WTC11 (cell line): ENCODE measurements at regions not wholly inside any gene's neighbourhood (a gene's known extent, or its start where the extent isn't known, plus 50 kb on each side); places are given as distances from the start of the nearest gene placed in this dataset.

Experiments used
- ATAC-seq: fragments of 200-7000 bp; cut with Tn5 transposase; 2 replicates; pipeline ENCODE4 v1.10.0; 2021; ENCODE audit warnings: mild to moderate bottlenecking, moderate library complexity
- CTCF ChIA-PET: fragments of 300-600 bp; sonication (Branson Sonifier 250); formaldehyde crosslinking; loops from one replicate; lab custom pipeline; 2021; ENCODE audit warnings: antibody characterized with exemption; lab: Charles Lee
- POLR2A ChIA-PET: fragments of 350-600 bp; sonication (Branson Sonifier 250); formaldehyde crosslinking; loops from one replicate; lab custom pipeline; 2021; ENCODE audit warnings: antibody characterized with exemption; lab: Charles Lee
- DNase-seq: peaks from one replicate; pipeline ENCODE4 v3.0.0; 2021; ENCODE audit warnings: low spot score
- H3K27ac Mint-ChIP-seq: 2 replicates; pipeline ENCODE4 v1.8.0; 2021; ENCODE audit warnings: mixed read lengths
- H3K27me3 Mint-ChIP-seq: 2 replicates; pipeline ENCODE4 v1.8.0; 2021; ENCODE audit warnings: low read depth, mild to moderate bottlenecking, moderate library complexity, mixed read lengths
- H3K36me3 Mint-ChIP-seq: 2 replicates; pipeline ENCODE4 v1.8.0; 2021; ENCODE audit warnings: mixed read lengths
- H3K4me1 Mint-ChIP-seq: 2 replicates; pipeline ENCODE4 v1.8.0; 2022; ENCODE audit warnings: mixed read lengths
- H3K4me3 Mint-ChIP-seq: 2 replicates; pipeline ENCODE4 v1.8.0; 2021; ENCODE audit warnings: mild to moderate bottlenecking, moderate library complexity, mixed read lengths
- H3K9me3 Mint-ChIP-seq: 2 replicates; pipeline ENCODE4 v1.8.0; 2021; ENCODE audit warnings: mixed read lengths
- HMGA2 ChIP-seq: fragments of 250-450 bp; sonication (Bioruptor Pico); IDR thresholded peaks from 2 replicates; pipeline ENCODE4 v1.4.0; 2021; ENCODE audit warnings: mild to moderate bottlenecking, moderate library complexity
- MYBL2 ChIP-seq: sonication (generic); formaldehyde crosslinking; IDR thresholded peaks from 2 replicates; pipeline ENCODE4 v1.8.1; 2023; ENCODE audit warnings: mild to moderate bottlenecking, moderate library complexity, missing genetic modification reagents
- NFE2L1 ChIP-seq: sonication (generic); formaldehyde crosslinking; IDR thresholded peaks from 2 replicates; pipeline ENCODE4 v1.8.1; 2023; ENCODE audit warnings: missing genetic modification reagents
- NR1H2 ChIP-seq: sonication (generic); formaldehyde crosslinking; IDR thresholded peaks from 2 replicates; pipeline ENCODE4 v1.9.0; 2021; ENCODE audit warnings: mild to moderate bottlenecking, moderate library complexity, missing genetic modification reagents
- NR3C1 ChIP-seq: sonication (generic); formaldehyde crosslinking; conservative IDR thresholded peaks from 2 replicates; pipeline ENCODE4 v1.8.1; 2023; ENCODE audit warnings: low read depth, mild to moderate bottlenecking, missing genetic modification reagents
- SMAD3 ChIP-seq: sonication (generic); formaldehyde crosslinking; IDR thresholded peaks from 2 replicates; pipeline ENCODE4 v1.8.0; 2022; ENCODE audit warnings: missing genetic modification reagents, mild to moderate bottlenecking, borderline replicate concordance
- ZNF416 ChIP-seq: fragments of 250-450 bp; sonication (Bioruptor Pico); IDR thresholded peaks from 2 replicates; pipeline ENCODE4 v1.9.0; 2021; ENCODE audit warnings: mild to moderate bottlenecking, inconsistent platforms
- TF ChIP-seq, protein P1 (sequence below): fragments of 200-600 bp; IDR thresholded peaks from 2 replicates; pipeline ENCODE4 v1.8.0; 2022; ENCODE audit warnings: antibody characterized with exemption
- TF ChIP-seq, protein P2 (sequence below): fragments of 250-450 bp; sonication (Bioruptor Pico); IDR thresholded peaks from 2 replicates; pipeline ENCODE4 v1.9.0; 2021; ENCODE audit warnings: mild to moderate bottlenecking
- TF ChIP-seq, protein P3 (sequence below): sonication (generic); formaldehyde crosslinking; IDR thresholded peaks from 2 replicates; pipeline ENCODE4 v1.8.1; 2022; ENCODE audit warnings: mild to moderate bottlenecking, moderate library complexity, missing genetic modification reagents
- TF ChIP-seq, protein P4 (sequence below): fragments of 250-450 bp; sonication (Bioruptor Pico); IDR thresholded peaks from 2 replicates; pipeline ENCODE4 v1.9.0; 2021; ENCODE audit warnings: mild to moderate bottlenecking
- TF ChIP-seq, protein P5 (sequence below): sonication (generic); formaldehyde crosslinking; IDR thresholded peaks from 2 replicates; pipeline ENCODE4 v1.8.0; 2022; ENCODE audit warnings: mild to moderate bottlenecking, missing genetic modification reagents
- TF ChIP-seq, protein P6 (sequence below): sonication (generic); formaldehyde crosslinking; IDR thresholded peaks from 2 replicates; pipeline ENCODE4 v1.8.0; 2023; ENCODE audit warnings: missing genetic modification reagents, mild to moderate bottlenecking, borderline replicate concordance

DNA sequence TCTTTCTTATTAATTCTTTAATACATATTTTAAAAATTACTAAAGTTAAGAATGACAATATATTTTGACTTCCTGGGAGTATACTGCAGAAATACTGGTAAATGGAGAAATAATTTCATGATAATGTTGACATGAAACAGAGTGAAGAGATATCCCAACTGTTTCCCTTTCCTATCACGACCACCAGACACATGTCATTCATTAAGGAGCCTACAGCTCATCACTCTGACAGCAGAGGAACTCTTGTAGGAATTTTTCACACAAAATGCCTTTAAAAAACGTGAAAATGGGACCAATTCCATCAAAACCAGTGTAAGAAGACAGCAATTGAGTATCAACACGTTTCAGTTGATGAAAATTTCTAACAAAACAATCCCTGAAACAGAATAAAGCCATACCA lies 172.9 kb upstream of the CPHXL start:
- TF ChIP-seq ZNF416 (CRISPR knock-in tag): no peak
- TF ChIP-seq, protein P1, sequence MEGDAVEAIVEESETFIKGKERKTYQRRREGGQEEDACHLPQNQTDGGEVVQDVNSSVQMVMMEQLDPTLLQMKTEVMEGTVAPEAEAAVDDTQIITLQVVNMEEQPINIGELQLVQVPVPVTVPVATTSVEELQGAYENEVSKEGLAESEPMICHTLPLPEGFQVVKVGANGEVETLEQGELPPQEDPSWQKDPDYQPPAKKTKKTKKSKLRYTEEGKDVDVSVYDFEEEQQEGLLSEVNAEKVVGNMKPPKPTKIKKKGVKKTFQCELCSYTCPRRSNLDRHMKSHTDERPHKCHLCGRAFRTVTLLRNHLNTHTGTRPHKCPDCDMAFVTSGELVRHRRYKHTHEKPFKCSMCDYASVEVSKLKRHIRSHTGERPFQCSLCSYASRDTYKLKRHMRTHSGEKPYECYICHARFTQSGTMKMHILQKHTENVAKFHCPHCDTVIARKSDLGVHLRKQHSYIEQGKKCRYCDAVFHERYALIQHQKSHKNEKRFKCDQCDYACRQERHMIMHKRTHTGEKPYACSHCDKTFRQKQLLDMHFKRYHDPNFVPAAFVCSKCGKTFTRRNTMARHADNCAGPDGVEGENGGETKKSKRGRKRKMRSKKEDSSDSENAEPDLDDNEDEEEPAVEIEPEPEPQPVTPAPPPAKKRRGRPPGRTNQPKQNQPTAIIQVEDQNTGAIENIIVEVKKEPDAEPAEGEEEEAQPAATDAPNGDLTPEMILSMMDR: no peak
- DNase-seq (no peak), ATAC-seq (no peak)
- ChIA-PET CTCF (no interaction called here), POLR2A (no interaction called here)
- H3K36me3 Mint-ChIP-seq: peaks cover 12% of the 10 kb centered on the region
- H3K27ac Mint-ChIP-seq: no peak overlapping the region
- peaks cover 2% of the 10 kb centered on the region; the same call in 1 of the 2 replicates for H3K27me3 Mint-ChIP-seq
- H3K4me3 Mint-ChIP-seq: no peak overlapping the region
- peaks cover 42% of the 10 kb centered on the region for H3K9me3 Mint-ChIP-seq
- H3K4me1 Mint-ChIP-seq: no peaks in the 10 kb centered on the region

DNA sequence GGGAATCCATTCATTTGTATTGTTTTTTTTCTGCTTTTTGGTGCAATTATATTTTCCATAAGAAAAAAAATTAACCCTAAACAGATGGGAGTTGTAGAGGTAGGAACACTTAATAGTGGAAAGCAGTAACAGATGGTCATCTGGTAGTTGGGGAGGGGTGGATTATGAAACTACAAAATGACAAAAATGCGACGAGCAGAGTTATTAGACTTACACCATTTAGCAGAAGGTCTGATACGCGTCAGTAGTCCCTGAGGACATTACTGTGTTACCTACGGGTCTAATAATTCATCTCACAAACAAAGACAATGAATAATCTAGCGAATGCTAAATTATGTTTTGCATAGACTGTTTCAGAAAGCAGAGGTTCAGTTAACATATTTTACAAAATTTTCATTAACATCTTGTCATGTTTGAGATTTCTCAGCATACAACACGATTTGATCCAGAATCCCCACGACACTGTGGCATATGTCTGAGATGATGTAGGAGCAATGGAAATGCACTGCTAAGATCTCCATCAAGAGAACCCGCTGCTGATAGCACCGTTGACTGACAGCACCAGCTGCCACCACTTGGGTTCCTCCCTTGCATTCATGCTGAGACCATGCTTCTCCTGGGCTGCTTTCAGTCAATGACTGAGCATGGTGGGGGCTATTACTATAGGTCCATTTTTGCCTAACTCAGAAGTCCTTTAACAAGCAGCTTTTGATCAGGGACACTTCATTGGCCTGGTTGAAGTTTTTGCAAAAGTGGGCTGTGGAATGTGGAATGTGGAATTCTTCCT lies 182.2 kb upstream of the CPHXL start:
- peaks cover 13% of the 10 kb centered on the region; the same call in 1 of the 2 replicates for H3K27me3 Mint-ChIP-seq
- ATAC-seq (no peak; the same call in 1 of the 2 replicates), DNase-seq (no peak)
- no peak overlapping the region for H3K27ac Mint-ChIP-seq
- no peak overlapping the region for H3K4me3 Mint-ChIP-seq
- peaks cover 11% of the 10 kb centered on the region for H3K36me3 Mint-ChIP-seq
- TF ChIP-seq, protein P2, sequence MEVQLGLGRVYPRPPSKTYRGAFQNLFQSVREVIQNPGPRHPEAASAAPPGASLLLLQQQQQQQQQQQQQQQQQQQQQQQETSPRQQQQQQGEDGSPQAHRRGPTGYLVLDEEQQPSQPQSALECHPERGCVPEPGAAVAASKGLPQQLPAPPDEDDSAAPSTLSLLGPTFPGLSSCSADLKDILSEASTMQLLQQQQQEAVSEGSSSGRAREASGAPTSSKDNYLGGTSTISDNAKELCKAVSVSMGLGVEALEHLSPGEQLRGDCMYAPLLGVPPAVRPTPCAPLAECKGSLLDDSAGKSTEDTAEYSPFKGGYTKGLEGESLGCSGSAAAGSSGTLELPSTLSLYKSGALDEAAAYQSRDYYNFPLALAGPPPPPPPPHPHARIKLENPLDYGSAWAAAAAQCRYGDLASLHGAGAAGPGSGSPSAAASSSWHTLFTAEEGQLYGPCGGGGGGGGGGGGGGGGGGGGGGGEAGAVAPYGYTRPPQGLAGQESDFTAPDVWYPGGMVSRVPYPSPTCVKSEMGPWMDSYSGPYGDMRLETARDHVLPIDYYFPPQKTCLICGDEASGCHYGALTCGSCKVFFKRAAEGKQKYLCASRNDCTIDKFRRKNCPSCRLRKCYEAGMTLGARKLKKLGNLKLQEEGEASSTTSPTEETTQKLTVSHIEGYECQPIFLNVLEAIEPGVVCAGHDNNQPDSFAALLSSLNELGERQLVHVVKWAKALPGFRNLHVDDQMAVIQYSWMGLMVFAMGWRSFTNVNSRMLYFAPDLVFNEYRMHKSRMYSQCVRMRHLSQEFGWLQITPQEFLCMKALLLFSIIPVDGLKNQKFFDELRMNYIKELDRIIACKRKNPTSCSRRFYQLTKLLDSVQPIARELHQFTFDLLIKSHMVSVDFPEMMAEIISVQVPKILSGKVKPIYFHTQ: no peak
- TF ChIP-seq, protein P3, sequence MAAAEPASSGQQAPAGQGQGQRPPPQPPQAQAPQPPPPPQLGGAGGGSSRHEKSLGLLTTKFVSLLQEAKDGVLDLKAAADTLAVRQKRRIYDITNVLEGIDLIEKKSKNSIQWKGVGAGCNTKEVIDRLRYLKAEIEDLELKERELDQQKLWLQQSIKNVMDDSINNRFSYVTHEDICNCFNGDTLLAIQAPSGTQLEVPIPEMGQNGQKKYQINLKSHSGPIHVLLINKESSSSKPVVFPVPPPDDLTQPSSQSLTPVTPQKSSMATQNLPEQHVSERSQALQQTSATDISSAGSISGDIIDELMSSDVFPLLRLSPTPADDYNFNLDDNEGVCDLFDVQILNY (CRISPR knock-in tag): no peak
- TF ChIP-seq NR1H2 (CRISPR knock-in tag): no peak
- no peak for TF ChIP-seq NR3C1 (CRISPR knock-in tag)
- TF ChIP-seq MYBL2 (CRISPR knock-in tag): no peak
- TF ChIP-seq, protein P4, sequence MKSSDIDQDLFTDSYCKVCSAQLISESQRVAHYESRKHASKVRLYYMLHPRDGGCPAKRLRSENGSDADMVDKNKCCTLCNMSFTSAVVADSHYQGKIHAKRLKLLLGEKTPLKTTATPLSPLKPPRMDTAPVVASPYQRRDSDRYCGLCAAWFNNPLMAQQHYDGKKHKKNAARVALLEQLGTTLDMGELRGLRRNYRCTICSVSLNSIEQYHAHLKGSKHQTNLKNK (CRISPR knock-in tag): no peak
- TF ChIP-seq, protein P5, sequence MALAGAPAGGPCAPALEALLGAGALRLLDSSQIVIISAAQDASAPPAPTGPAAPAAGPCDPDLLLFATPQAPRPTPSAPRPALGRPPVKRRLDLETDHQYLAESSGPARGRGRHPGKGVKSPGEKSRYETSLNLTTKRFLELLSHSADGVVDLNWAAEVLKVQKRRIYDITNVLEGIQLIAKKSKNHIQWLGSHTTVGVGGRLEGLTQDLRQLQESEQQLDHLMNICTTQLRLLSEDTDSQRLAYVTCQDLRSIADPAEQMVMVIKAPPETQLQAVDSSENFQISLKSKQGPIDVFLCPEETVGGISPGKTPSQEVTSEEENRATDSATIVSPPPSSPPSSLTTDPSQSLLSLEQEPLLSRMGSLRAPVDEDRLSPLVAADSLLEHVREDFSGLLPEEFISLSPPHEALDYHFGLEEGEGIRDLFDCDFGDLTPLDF (CRISPR knock-in tag): no peak
- no peak for TF ChIP-seq NFE2L1 (CRISPR knock-in tag)
- TF ChIP-seq, all 79 proteins: peak for 0
- CTCF ChIA-PET: no interaction called here
- Mint-ChIP-seq H3K4me1 (peaks cover 8% of the 10 kb centered on the region), H3K9me3 (peaks cover 51% of the 10 kb centered on the region)
- POLR2A ChIA-PET: no interaction called here

DNA sequence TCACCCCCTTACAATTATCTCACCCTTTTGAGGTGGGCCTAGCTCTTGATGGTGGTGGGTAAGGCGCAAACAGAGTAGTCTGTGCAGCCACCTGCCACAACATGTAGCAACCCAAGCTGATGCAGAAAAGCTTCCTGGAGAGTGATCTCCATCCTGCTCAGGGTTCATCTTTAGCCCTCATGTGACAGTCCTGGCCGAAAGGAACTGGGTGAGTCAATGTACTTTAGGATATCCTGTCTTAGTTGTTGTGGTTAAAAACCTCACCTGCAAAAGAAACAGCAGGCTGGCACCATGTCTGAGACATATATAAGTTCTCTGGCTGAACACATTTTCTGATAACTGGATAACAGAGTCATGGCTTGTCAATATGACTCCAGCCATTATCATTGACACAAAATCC lies 183.5 kb upstream of the CPHXL start:
- Mint-ChIP-seq H3K36me3 (peaks cover 11% of the 10 kb centered on the region), H3K27ac (no peak overlapping the region), H3K27me3 (peaks cover 21% of the 10 kb centered on the region), H3K9me3 (peaks cover 54% of the 10 kb centered on the region), H3K4me1 (peaks cover 8% of the 10 kb centered on the region), H3K4me3 (no peak overlapping the region)
- no peak for TF ChIP-seq SMAD3
- no peak for TF ChIP-seq NR1H2 (CRISPR knock-in tag)
- ChIA-PET POLR2A (no interaction called here), CTCF (no interaction called here)
- no peak for DNase-seq
- no peak for ATAC-seq

DNA sequence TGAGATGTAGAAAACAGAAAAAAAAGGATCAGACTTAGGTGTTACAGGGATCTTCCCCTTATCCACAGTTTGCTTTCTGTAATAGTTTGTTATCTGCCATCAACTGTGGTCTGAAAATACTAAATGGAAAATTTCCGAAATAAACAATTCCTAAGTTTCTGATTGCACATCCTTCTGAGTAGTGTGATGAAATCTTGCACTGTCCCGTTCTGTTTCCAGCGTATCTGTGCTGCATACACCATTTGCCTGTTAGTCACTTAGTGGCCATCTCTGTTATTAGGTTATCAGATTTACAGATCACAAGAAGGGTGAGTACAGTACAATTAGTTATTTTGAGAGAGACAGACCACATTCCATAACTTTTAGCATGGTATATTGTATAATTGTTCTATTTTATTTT lies 185.6 kb upstream of the CPHXL start:
- Mint-ChIP-seq H3K4me1 (peaks cover 12% of the 10 kb centered on the region), H3K9me3 (peaks cover 54% of the 10 kb centered on the region), H3K27me3 (peaks cover 32% of the 10 kb centered on the region), H3K36me3 (peaks cover 6% of the 10 kb centered on the region), H3K27ac (no peak overlapping the region), H3K4me3 (no peak overlapping the region)
- CTCF ChIA-PET: no interaction called here
- ATAC-seq (no peak), DNase-seq (no peak)
- no peak for TF ChIP-seq HMGA2 (CRISPR knock-in tag)
- TF ChIP-seq, protein P6, sequence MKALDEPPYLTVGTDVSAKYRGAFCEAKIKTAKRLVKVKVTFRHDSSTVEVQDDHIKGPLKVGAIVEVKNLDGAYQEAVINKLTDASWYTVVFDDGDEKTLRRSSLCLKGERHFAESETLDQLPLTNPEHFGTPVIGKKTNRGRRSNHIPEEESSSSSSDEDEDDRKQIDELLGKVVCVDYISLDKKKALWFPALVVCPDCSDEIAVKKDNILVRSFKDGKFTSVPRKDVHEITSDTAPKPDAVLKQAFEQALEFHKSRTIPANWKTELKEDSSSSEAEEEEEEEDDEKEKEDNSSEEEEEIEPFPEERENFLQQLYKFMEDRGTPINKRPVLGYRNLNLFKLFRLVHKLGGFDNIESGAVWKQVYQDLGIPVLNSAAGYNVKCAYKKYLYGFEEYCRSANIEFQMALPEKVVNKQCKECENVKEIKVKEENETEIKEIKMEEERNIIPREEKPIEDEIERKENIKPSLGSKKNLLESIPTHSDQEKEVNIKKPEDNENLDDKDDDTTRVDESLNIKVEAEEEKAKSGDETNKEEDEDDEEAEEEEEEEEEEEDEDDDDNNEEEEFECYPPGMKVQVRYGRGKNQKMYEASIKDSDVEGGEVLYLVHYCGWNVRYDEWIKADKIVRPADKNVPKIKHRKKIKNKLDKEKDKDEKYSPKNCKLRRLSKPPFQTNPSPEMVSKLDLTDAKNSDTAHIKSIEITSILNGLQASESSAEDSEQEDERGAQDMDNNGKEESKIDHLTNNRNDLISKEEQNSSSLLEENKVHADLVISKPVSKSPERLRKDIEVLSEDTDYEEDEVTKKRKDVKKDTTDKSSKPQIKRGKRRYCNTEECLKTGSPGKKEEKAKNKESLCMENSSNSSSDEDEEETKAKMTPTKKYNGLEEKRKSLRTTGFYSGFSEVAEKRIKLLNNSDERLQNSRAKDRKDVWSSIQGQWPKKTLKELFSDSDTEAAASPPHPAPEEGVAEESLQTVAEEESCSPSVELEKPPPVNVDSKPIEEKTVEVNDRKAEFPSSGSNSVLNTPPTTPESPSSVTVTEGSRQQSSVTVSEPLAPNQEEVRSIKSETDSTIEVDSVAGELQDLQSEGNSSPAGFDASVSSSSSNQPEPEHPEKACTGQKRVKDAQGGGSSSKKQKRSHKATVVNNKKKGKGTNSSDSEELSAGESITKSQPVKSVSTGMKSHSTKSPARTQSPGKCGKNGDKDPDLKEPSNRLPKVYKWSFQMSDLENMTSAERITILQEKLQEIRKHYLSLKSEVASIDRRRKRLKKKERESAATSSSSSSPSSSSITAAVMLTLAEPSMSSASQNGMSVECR: no peak
- POLR2A ChIA-PET: no interaction called here
